Heart left ventricle (tissue), 13 donors: ENCODE measurements at regions not wholly inside any gene's neighbourhood (a gene's known extent, or its start where the extent isn't known, plus 50 kb on each side); places are given as distances from the start of the nearest gene placed in this dataset.

ENCODE experiments used
- CTCF ChIP-seq, 12 donors: fragments of 200-600 bp; sonication (generic) in 4 of 12; IDR thresholded peaks; one replicate each; pipeline versions ENCODE4 v1.5.0 to v1.8.0; 2018 to 2022; ENCODE audit warnings: antibody characterized with exemption in 12 of 12, mild to moderate bottlenecking in 5 of 12
- POLR2A ChIP-seq, 2 donors: fragments of 450-650 bp; IDR thresholded peaks; one replicate each; pipeline ENCODE4 v1.6.1; 2017; ENCODE audit warnings: antibody characterized with exemption in 2 of 2, mild to moderate bottlenecking in 2 of 2, moderate library complexity in 2 of 2
- donor health status: ischemic (EF 13 %, LVEDD 7.1; RV severe dilation, severe dysfunction).
- donor health status: DM: no; HTN: yes; CAD: no.
- donor health status: DM: no; HTN: no; CAD: no.
- donor health status: ischemic (EF 25% LVEDD 6.9; RV normal size, moderate dysfunction).
- donor health status: ischemic (EF 25% LVEDD 5.7; RV mildly dilated, moderate dysfunction).
- donor health status: ischemic (EF 35%, LVEDD 5.7; RV mildly dilated, moderate dysfunction).
- donor health status: nonischemic (EF 11% LVEDD 7.7; RV severe dilation, severe dysfunction).
- donor health status: DM: yes; HTN: yes; CAD: no.
- donor health status: PGD.
- donor health status: ischemic (EF 29% LVEDD 5.4; RV normal size, mild dysfunction).
- donor health status: nonischemic (EF 23%, LVEDD 6.1; RV moderate dilation, normal function).

- TF ChIP-seq CTCF (IDR thresholded peaks at IDR 0.05), result no peak
- TF ChIP-seq POLR2A (IDR thresholded peaks at IDR 0.05), result no peak
Observed at GRCh38 chr14:28946267-28946666, 179.7 kb downstream of the FOXG1 start.
